Ovary (tissue), 7 donors: ENCODE measurements at regions not wholly inside any gene's neighbourhood (a gene's known extent, or its start where the extent isn't known, plus 50 kb on each side); places are given as distances from the start of the nearest gene placed in this dataset.

ENCODE experiments used
- DNase-seq, 5 donors: peaks; one replicate each; pipeline ENCODE4 v3.0.0-alpha.2; 2019 to 2020
- H3K27ac ChIP-seq, 2 donors: fragments of 200-600 bp; one replicate each; pipeline versions ENCODE4 v1.5.1 to v1.8.0; 2019 to 2022
- H3K27me3 ChIP-seq: fragments of 200-600 bp; one replicate; pipeline ENCODE4 v1.8.0; 2022
- H3K36me3 ChIP-seq: fragments of 200-600 bp; sonication (generic); one replicate; pipeline ENCODE4 v1.5.1; 2019
- H3K4me1 ChIP-seq: one replicate; pipeline ENCODE4 v1.8.1; 2013; ENCODE audit warnings: mild to moderate bottlenecking, moderate library complexity; ENCODE audit not compliant: insufficient read depth
- H3K4me3 ChIP-seq: fragments of 200-600 bp; sonication (generic); one replicate; pipeline ENCODE4 v1.5.1; 2017
- H3K9me3 ChIP-seq, 2 donors: fragments of 200-600 bp in 1 of 2; sonication (generic) in 1 of 2; one replicate each; pipeline versions ENCODE4 v1.5.1 to v1.8.1; 2013 to 2019; ENCODE audit warnings: mild to moderate bottlenecking in 1 of 2, moderate library complexity in 1 of 2
- CTCF ChIP-seq, 3 donors: fragments of 450-650 bp in 2 of 3; fragments of 200-600 bp in 1 of 3; IDR thresholded peaks; one replicate each; pipeline versions ENCODE4 v1.5.1 to v1.8.0; 2016 to 2022; ENCODE audit warnings: antibody characterized with exemption in 3 of 3, mild to moderate bottlenecking in 1 of 3
- EP300 ChIP-seq: sonication (generic); formaldehyde crosslinking; IDR thresholded peaks from one replicate; pipeline ENCODE4 v1.6.1; 2017; ENCODE audit warnings: antibody characterized with exemption
- POLR2A ChIP-seq: fragments of 450-650 bp; IDR thresholded peaks from one replicate; pipeline ENCODE4 v1.6.1; 2017; ENCODE audit warnings: antibody characterized with exemption, mild to moderate bottlenecking, moderate library complexity
- WGBS, 3 donors: extraction: QIAGEN DNeasy Blood & Tissue Kit in 1 of 3; methylation state at CpG; one replicate each; pipeline versions ENCODE4 v1.1.5 to v1.1.7; 2013 to 2017; 5-methylcytosine and 5-hydroxymethylcytosine counted together
- intact Hi-C, 4 donors: fragments of 100-400 bp; cut with DNase I; formaldehyde crosslinking; loops; one replicate each; pipeline versions ENCODE4 v1.11.0 to v1.15.1; 2022 to 2023
- donor health status: DM: no; HTN: no; CAD: no; lungs with moderate emphysema.
- donor health status: DM: no; HTN: no; CAD: no.
- donor health status: Bipolar disorder and iron deficiency.
- donor health status: DM: no; HTN: no; CAD: no.
- donor health status: DM: yes; HTN: yes; CAD: no.

- 79 to 84% (median 83%) methylated on average over 1 of the region's 1 CpG for WGBS, 3 donors
- no peaks in the 10 kb centered on the region for H3K36me3 ChIP-seq
- no peak overlapping the region for H3K27ac ChIP-seq
- no peaks in the 10 kb centered on the region for H3K9me3 ChIP-seq
- TF ChIP-seq CTCF (IDR thresholded peaks at IDR 0.05) = no peak
- TF ChIP-seq EP300 = no peak
- no peak for TF ChIP-seq POLR2A
- H3K27me3 ChIP-seq = no peaks in the 10 kb centered on the region
- H3K4me1 ChIP-seq = no peaks in the 10 kb centered on the region
- H3K4me3 ChIP-seq = no peak overlapping the region
- intact Hi-C loops = no loop called here
- no peak for DNase-seq
Measured at GRCh38 chr6:56334937-56335336, 87.6 kb upstream of the COL21A1 start.

GRCh38 chr6:56329271-56330050 lies 82.1 kb upstream of the COL21A1 start:
- no peaks in the 10 kb centered on the region for H3K9me3 ChIP-seq
- H3K27me3 ChIP-seq = no peaks in the 10 kb centered on the region
- no peak overlapping the region for H3K27ac ChIP-seq
- no peak overlapping the region for H3K4me3 ChIP-seq
- H3K36me3 ChIP-seq = no peaks in the 10 kb centered on the region
- TF ChIP-seq EP300 (no peak), CTCF (IDR thresholded peaks at IDR 0.05) (no peak), POLR2A (no peak)
- no peak for DNase-seq
- intact Hi-C loops = no loop called here
- H3K4me1 ChIP-seq = no peaks in the 10 kb centered on the region
- 8 to 28% (median 27%) methylated on average over 3 of the region's 3 CpGs for WGBS, 3 donors

GRCh38 chr6:56328728-56329090 lies 81.3 kb upstream of the COL21A1 start:
- 65 to 84% (median 74%) methylated on average over 5 of the region's 5 CpGs for WGBS, 3 donors
- H3K4me3 ChIP-seq = no peak overlapping the region
- no peak overlapping the region for H3K27ac ChIP-seq

GRCh38 chr6:56327946-56328727 lies 80.8 kb upstream of the COL21A1 start:
- Histone ChIP-seq H3K36me3 (no peaks in the 10 kb centered on the region), H3K9me3 (no peaks in the 10 kb centered on the region), H3K27me3 (no peaks in the 10 kb centered on the region), H3K4me3 (no peak overlapping the region), H3K4me1 (no peaks in the 10 kb centered on the region), H3K27ac (no peak overlapping the region)
- WGBS, 3 donors = 22 to 39% (median 28%) methylated on average over 3 of the region's 3 CpGs
- no peak for TF ChIP-seq EP300
- no peak for TF ChIP-seq POLR2A
- no peak for TF ChIP-seq CTCF (IDR thresholded peaks at IDR 0.05)
- no peak for DNase-seq
- intact Hi-C loops = no loop called here

More at GRCh38 chr6:56328728-56329090, 81.3 kb upstream of the COL21A1 start:
- Histone ChIP-seq H3K4me1 (no peaks in the 10 kb centered on the region), H3K27me3 (no peaks in the 10 kb centered on the region), H3K9me3 (no peaks in the 10 kb centered on the region), H3K36me3 (no peaks in the 10 kb centered on the region)
- DNase-seq = no peak
- TF ChIP-seq POLR2A (no peak), EP300 (no peak), CTCF (IDR thresholded peaks at IDR 0.05) (no peak)
- intact Hi-C loops = no loop called here
